Adrenal gland (tissue), 5 donors: ENCODE measurements at regions not wholly inside any gene's neighbourhood (a gene's known extent, or its start where the extent isn't known, plus 50 kb on each side); places are given as distances from the start of the nearest gene placed in this dataset.

ENCODE experiments used
- POLR2A ChIP-seq, 2 donors: fragments of 450-650 bp; IDR thresholded peaks; one replicate each; pipeline ENCODE4 v1.6.1; 2017; ENCODE audit warnings: antibody characterized with exemption in 2 of 2, mild to moderate bottlenecking in 2 of 2, moderate library complexity in 1 of 2
- TF ChIP-seq, protein P1 (sequence below), 6 experiments: fragments of 450-650 bp in 4 of 6; fragments of 200-600 bp in 2 of 6; sonication (generic) in 1 of 6; IDR thresholded peaks; 1 replicate in 5 of 6; 2 replicates in 1 of 6; pipeline versions ENCODE4 v1.5.1 to v1.8.0; 2016 to 2021; ENCODE audit warnings: antibody characterized with exemption in 6 of 6, mild to moderate bottlenecking in 2 of 6, moderate library complexity in 1 of 6
- donor health status: DM: no; HTN: no; CAD: no.

DNA sequence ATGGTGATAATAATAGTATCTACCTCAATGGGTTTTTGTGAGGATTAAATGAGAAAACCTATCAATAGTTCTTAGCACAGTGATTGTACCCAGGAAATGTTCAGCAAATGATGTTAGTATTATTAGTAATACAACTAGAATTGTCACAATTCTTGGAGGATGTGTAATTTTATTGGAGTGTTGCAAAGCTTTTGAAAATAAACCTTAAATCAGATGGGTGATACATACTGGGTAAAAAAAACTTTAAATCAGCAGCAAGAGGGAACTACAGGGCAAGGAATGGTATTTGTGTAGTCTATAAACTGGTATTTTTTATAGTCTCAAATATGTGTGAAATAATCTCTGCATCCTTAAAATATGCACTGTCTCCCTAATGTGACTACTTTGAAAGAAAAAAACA, 371.6 kb downstream of the PIK3R1 start:
- TF ChIP-seq, protein P1, sequence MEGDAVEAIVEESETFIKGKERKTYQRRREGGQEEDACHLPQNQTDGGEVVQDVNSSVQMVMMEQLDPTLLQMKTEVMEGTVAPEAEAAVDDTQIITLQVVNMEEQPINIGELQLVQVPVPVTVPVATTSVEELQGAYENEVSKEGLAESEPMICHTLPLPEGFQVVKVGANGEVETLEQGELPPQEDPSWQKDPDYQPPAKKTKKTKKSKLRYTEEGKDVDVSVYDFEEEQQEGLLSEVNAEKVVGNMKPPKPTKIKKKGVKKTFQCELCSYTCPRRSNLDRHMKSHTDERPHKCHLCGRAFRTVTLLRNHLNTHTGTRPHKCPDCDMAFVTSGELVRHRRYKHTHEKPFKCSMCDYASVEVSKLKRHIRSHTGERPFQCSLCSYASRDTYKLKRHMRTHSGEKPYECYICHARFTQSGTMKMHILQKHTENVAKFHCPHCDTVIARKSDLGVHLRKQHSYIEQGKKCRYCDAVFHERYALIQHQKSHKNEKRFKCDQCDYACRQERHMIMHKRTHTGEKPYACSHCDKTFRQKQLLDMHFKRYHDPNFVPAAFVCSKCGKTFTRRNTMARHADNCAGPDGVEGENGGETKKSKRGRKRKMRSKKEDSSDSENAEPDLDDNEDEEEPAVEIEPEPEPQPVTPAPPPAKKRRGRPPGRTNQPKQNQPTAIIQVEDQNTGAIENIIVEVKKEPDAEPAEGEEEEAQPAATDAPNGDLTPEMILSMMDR (IDR thresholded peaks at IDR 0.05) = no peak
- TF ChIP-seq POLR2A (IDR thresholded peaks at IDR 0.05) = no peak
